ENCODE measurements at regions not wholly inside any gene's neighbourhood (a gene's known extent, or its start where the extent isn't known, plus 50 kb on each side); places are given as distances from the start of the nearest gene placed in this dataset.

DNA sequence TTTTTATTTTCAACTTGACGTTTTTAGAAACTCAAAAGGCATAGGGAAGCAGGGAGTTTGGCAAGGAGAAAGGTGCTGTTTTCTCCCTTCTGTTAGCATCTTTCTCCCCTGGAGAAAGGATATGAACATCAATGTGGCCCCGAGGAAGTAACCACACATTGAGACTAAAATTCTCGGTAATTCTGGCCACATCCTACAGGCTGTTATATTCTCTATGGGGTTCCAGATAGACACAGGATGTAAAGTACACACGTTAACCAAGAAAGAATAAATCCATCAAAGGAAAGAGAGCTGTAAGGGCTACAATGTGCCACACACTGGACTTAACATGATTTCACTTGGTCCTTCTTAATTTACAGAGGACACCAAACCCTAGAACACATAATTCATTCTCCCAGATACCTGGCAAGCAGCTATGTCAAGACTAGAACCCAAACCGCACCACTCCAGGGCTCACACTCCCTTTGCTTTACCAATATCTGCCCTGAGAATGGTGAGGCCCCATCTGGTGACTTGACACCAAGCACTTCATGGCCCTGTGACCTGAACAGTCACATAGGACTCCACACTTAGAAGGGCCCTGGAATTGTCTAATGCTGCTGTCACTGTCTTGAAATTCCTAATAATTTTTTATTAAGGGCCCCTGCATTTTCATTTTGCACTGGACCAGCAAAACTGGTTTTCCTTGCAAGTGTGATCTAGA, 73.9 kb downstream of the PRLHR start:
- H3K27ac ChIP-seq = no peak overlapping the region
- TF ChIP-seq ZFX (IDR thresholded peaks at IDR 0.05; ENCODE audit: borderline replicate concordance) = no peak
- no peak for TF ChIP-seq CTCF (IDR thresholded peaks at IDR 0.05)

DNA sequence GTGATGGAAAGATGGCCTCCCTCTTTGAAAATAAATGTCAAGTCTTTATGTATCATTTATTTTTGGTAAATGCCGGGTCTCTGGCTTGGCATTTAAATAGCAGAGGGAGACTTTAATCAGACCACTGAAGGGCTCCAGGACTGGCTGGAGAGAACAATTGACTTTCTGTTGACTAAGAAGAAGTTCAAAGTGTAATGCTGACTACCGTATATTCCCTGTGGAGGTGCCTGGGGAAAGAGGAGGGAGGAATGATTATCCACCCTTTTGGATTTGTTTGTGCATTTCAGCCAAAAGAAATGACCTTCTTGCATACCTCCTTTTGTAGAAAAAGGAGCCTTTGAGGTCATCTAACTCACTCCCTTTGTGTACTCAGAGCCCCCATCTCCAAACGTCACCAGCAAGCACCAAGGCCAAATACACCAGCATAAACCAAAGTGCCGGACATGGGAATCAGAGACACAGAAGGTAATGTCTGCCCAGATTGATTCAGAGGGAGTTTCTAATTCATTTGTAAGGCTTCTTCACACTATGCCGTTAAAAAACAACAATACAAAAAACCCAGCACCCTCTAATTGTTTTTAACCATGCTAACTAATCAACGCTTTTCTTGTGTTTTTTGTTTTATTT, 75.2 kb downstream of the PRLHR start:
- TF ChIP-seq ZFX (IDR thresholded peaks at IDR 0.05; ENCODE audit: borderline replicate concordance) (no peak), CTCF (IDR thresholded peaks at IDR 0.05) (no peak)
- H3K27ac ChIP-seq = no peak overlapping the region

- no peak for TF ChIP-seq CTCF (IDR thresholded peaks at IDR 0.05)
- TF ChIP-seq ZFX (IDR thresholded peaks at IDR 0.05; ENCODE audit: borderline replicate concordance) = no peak
- no peak overlapping the region for H3K27ac ChIP-seq
These were observed 77.4 kb downstream of the PRLHR start for GRCh38 chr10:118518095-118518494.

DNA sequence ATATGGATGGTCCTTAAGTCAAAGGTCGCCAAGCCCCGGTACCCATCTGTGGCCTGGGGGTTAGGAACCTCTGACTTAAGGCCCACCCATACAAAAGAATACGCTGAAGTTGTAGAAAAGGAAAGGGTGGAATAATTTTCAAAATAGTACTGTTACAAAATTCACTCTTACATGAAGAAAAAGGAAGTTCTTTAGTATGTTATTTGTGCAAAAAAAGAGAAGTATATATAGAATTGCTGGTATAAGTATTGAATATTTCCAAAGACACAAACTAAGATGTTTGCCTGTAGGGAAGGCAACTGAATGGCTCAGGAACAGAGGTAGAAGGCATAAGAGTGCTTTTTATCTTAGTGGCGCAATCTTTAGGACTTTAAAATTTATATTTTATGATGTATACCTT, 78.7 kb downstream of the PRLHR start:
- TF ChIP-seq CTCF (IDR thresholded peaks at IDR 0.05) (no peak), ZFX (IDR thresholded peaks at IDR 0.05; ENCODE audit: borderline replicate concordance) (no peak)

GRCh38 chr10:118513174-118513573, 82.3 kb downstream of the PRLHR start:
- H3K27ac ChIP-seq = no peak overlapping the region
- TF ChIP-seq CTCF (IDR thresholded peaks at IDR 0.05) = no peak
- TF ChIP-seq ZFX (IDR thresholded peaks at IDR 0.05; ENCODE audit: borderline replicate concordance) = no peak

More for the DNA sequence above, 78.7 kb downstream of the PRLHR start:
- no peak overlapping the region for H3K27ac ChIP-seq

DNA sequence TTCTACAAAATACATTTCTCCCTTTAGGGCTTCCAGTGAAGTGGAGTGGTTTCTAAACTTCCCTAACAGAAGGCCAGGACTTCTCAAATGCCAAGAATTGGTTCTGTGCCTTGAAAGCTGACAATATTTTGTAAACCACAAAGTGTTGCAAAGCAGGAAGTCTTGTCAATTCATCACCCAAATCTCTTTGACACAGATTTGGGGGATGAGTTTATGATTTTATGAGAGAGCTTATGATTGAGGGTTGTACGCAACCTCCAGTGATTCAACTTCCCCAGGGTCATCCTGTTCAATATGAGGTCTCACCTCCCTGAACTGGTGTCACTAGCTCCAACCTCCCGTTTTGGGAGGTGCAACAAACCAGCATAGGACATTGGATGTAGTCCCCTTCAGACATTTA, 83.7 kb downstream of the PRLHR start:
- H3K27ac ChIP-seq = no peak overlapping the region

More for the DNA sequence above, 83.7 kb downstream of the PRLHR start:
- TF ChIP-seq ZFX (IDR thresholded peaks at IDR 0.05; ENCODE audit: borderline replicate concordance) = no peak
- TF ChIP-seq CTCF (IDR thresholded peaks at IDR 0.05) = no peak

Measured in 22Rv1 (cell line).